ENCODE measurements at regions not wholly inside any gene's neighbourhood (a gene's known extent, or its start where the extent isn't known, plus 50 kb on each side); places are given as distances from the start of the nearest gene placed in this dataset.

GRCh38 chr17:6276711-6277110 lies 158.2 kb downstream of the AIPL1 start:
- Histone ChIP-seq H3K36me3 (replicated peaks) (no peaks in the 10 kb centered on the region), H3K27me3 (replicated peaks) (no peaks in the 10 kb centered on the region), H3K27ac (no peak overlapping the region), H3K4me3 (ENCODE audit: low read depth, low read length) (no peak overlapping the region)
- in situ Hi-C loops (cut with HindIII; ENCODE audit: low pct_ligation_motif_present, low sequenced_read_pairs) = no loop called here
- TF ChIP-seq, protein P1, sequence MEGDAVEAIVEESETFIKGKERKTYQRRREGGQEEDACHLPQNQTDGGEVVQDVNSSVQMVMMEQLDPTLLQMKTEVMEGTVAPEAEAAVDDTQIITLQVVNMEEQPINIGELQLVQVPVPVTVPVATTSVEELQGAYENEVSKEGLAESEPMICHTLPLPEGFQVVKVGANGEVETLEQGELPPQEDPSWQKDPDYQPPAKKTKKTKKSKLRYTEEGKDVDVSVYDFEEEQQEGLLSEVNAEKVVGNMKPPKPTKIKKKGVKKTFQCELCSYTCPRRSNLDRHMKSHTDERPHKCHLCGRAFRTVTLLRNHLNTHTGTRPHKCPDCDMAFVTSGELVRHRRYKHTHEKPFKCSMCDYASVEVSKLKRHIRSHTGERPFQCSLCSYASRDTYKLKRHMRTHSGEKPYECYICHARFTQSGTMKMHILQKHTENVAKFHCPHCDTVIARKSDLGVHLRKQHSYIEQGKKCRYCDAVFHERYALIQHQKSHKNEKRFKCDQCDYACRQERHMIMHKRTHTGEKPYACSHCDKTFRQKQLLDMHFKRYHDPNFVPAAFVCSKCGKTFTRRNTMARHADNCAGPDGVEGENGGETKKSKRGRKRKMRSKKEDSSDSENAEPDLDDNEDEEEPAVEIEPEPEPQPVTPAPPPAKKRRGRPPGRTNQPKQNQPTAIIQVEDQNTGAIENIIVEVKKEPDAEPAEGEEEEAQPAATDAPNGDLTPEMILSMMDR (IDR thresholded peaks at IDR 0.05; ENCODE audit: low read depth, low read length, missing control alignments) = no peak
- DNase-seq = no peak

GRCh38 chr17:6274310-6274709 lies 160.6 kb downstream of the AIPL1 start:
- in situ Hi-C loops (cut with HindIII; ENCODE audit: low pct_ligation_motif_present, low sequenced_read_pairs) = no loop called here
- TF ChIP-seq, protein P1 (IDR thresholded peaks at IDR 0.05; ENCODE audit: low read depth, low read length, missing control alignments) = no peak
- H3K27ac ChIP-seq = no peak overlapping the region

DNA sequence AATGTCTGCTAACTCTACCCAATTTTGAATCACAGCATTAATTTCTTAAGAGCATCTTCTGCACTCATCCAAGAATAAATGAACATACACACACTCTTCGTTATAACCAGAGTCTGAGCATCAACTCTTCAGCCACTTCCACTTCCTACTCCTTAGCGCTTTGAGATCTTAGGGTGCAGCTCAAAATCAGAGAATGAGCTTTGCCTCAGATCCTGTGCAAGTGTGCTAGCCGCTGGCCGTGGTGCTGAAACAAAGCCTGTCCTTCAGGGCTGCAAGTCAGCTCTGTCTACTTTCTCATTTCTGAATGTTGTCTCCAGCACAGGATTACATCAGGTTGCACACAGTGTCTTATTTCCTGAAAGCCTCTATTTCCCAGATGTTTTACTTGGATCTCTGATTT lies 165.4 kb downstream of the AIPL1 start:
- Histone ChIP-seq H3K4me3 (ENCODE audit: low read depth, low read length) (no peak overlapping the region), H3K27me3 (replicated peaks) (no peaks in the 10 kb centered on the region), H3K36me3 (replicated peaks) (no peaks in the 10 kb centered on the region), H3K27ac (no peak overlapping the region)
- peak; percentile 29 for DNase-seq
- TF ChIP-seq, protein P1 (IDR thresholded peaks at IDR 0.05; ENCODE audit: low read depth, low read length, missing control alignments) = no peak
- in situ Hi-C loops (cut with HindIII; ENCODE audit: low pct_ligation_motif_present, low sequenced_read_pairs) = no loop called here

More at GRCh38 chr17:6274310-6274709, 160.6 kb downstream of the AIPL1 start:
- Histone ChIP-seq H3K36me3 (replicated peaks) (no peaks in the 10 kb centered on the region), H3K4me3 (ENCODE audit: low read depth, low read length) (no peak overlapping the region), H3K27me3 (replicated peaks) (no peaks in the 10 kb centered on the region)
- DNase-seq = no peak

DNA sequence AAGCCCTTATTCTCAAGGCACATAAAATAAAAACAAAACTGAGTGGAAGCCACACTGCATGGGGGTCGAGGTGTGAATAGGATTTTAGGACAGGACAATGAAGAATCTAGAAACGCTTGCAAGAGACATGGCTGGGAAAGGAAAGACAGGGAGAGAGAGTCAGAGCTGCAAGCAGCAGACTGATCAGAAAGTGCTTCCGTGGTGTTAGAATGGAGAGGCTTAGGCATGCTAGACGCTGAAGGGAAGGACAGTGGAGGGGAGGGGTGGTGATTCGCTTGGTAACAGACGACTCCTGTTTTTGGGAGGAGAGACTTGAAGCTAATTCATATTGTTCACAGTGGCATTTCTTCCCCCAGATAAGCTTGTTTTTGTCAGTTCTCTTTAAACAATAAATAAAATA lies 173.5 kb downstream of the AIPL1 start:
- Histone ChIP-seq H3K27me3 (replicated peaks) (no peaks in the 10 kb centered on the region), H3K4me3 (ENCODE audit: low read depth, low read length) (no peak overlapping the region), H3K27ac (no peak overlapping the region), H3K36me3 (replicated peaks) (no peaks in the 10 kb centered on the region)
- in situ Hi-C loops (cut with HindIII; ENCODE audit: low pct_ligation_motif_present, low sequenced_read_pairs) = no loop called here
- TF ChIP-seq, protein P1 (IDR thresholded peaks at IDR 0.05; ENCODE audit: low read depth, low read length, missing control alignments) = no peak
- no peak for DNase-seq

GRCh38 chr17:6259899-6260298 lies 175.0 kb downstream of the AIPL1 start:
- Histone ChIP-seq H3K27me3 (replicated peaks) (no peaks in the 10 kb centered on the region), H3K4me3 (ENCODE audit: low read depth, low read length) (no peak overlapping the region), H3K27ac (no peak overlapping the region), H3K36me3 (replicated peaks) (no peaks in the 10 kb centered on the region)
- DNase-seq = no peak
- in situ Hi-C loops (cut with HindIII; ENCODE audit: low pct_ligation_motif_present, low sequenced_read_pairs) = no loop called here
- TF ChIP-seq, protein P1 (IDR thresholded peaks at IDR 0.05; ENCODE audit: low read depth, low read length, missing control alignments) = no peak

GRCh38 chr17:6257336-6257735 lies 177.6 kb downstream of the AIPL1 start:
- Histone ChIP-seq H3K36me3 (replicated peaks) (no peaks in the 10 kb centered on the region), H3K27me3 (replicated peaks) (no peaks in the 10 kb centered on the region), H3K27ac (no peak overlapping the region), H3K4me3 (ENCODE audit: low read depth, low read length) (no peak overlapping the region)
- in situ Hi-C loops (cut with HindIII; ENCODE audit: low pct_ligation_motif_present, low sequenced_read_pairs) = no loop called here
- TF ChIP-seq, protein P1 (IDR thresholded peaks at IDR 0.05; ENCODE audit: low read depth, low read length, missing control alignments) = no peak
- DNase-seq = no peak
